Brain microvascular endothelial cell (primary cell): ENCODE measurements at regions not wholly inside any gene's neighbourhood (a gene's known extent, or its start where the extent isn't known, plus 50 kb on each side); places are given as distances from the start of the nearest gene placed in this dataset.

Source experiments
- DNase-seq: peaks from one replicate; pipeline ENCODE4 v3.0.0-alpha.2; 2020
- H3K27ac ChIP-seq: fragments of 250-450 bp; sonication (Bioruptor Pico); 2 replicates; pipeline ENCODE4 v1.5.1; 2020; ENCODE audit warnings: mild to moderate bottlenecking, moderate library complexity
- H3K27me3 ChIP-seq: fragments of 250-450 bp; sonication (Bioruptor Pico); replicated peaks from 2 replicates; pipeline ENCODE4 v1.5.1; 2020; ENCODE audit warnings: mild to moderate bottlenecking
- H3K36me3 ChIP-seq: fragments of 250-450 bp; sonication (Bioruptor Pico); replicated peaks from 2 replicates; pipeline ENCODE4 v1.5.1; 2020; ENCODE audit warnings: mild to moderate bottlenecking
- H3K4me3 ChIP-seq: 2 replicates; pipeline ENCODE4 v1.5.1; 2011; ENCODE audit warnings: low read depth, mild to moderate bottlenecking, control low read depth, low read length, moderate library complexity
- CTCF ChIP-seq: IDR thresholded peaks from 2 replicates; pipeline ENCODE4 v1.5.1; 2011; ENCODE audit warnings: low read depth, mild to moderate bottlenecking, moderate library complexity, low read length, control low read depth, inconsistent platforms; ENCODE audit errors: missing control alignments
- in situ Hi-C: cut with HindIII; loops from 2 replicates; pipeline ENCODE4 v1.10.0; 2017; ENCODE audit warnings: low sequenced_read_pairs, low pct_ligation_motif_present

GRCh38 chr4:79798047-79798446 lies 275.0 kb downstream of the ANTXR2 start:
- no peaks in the 10 kb centered on the region for H3K36me3 ChIP-seq
- no peak overlapping the region for H3K4me3 ChIP-seq
- in situ Hi-C loops: no loop called here
- no peak for DNase-seq
- no peak for TF ChIP-seq CTCF
- H3K27ac ChIP-seq: no peak overlapping the region
- no peaks in the 10 kb centered on the region for H3K27me3 ChIP-seq

GRCh38 chr4:79796948-79797347 lies 276.1 kb downstream of the ANTXR2 start:
- H3K27ac ChIP-seq: no peak overlapping the region
- TF ChIP-seq CTCF: no peak
- DNase-seq: no peak
- no peak overlapping the region for H3K4me3 ChIP-seq
- no peaks in the 10 kb centered on the region for H3K27me3 ChIP-seq
- H3K36me3 ChIP-seq: no peaks in the 10 kb centered on the region
- in situ Hi-C loops: no loop called here

- in situ Hi-C loops: no loop called here
- DNase-seq: no peak
- Histone ChIP-seq H3K27me3 (no peaks in the 10 kb centered on the region), H3K36me3 (no peaks in the 10 kb centered on the region), H3K27ac (no peak overlapping the region), H3K4me3 (no peak overlapping the region)
- TF ChIP-seq CTCF: no peak
These were observed 284.1 kb downstream of the ANTXR2 start for GRCh38 chr4:79788884-79789283.

- Histone ChIP-seq H3K4me3 (no peak overlapping the region), H3K27ac (no peak overlapping the region), H3K27me3 (no peaks in the 10 kb centered on the region), H3K36me3 (no peaks in the 10 kb centered on the region)
- in situ Hi-C loops: no loop called here
- TF ChIP-seq CTCF: no peak
- DNase-seq: no peak
These were observed 292.9 kb downstream of the ANTXR2 start for GRCh38 chr4:79780129-79780528.

GRCh38 chr4:79772510-79772909 lies 300.5 kb downstream of the ANTXR2 start:
- no peak overlapping the region for H3K27ac ChIP-seq
- no peaks in the 10 kb centered on the region for H3K36me3 ChIP-seq
- no peak overlapping the region for H3K4me3 ChIP-seq
- H3K27me3 ChIP-seq: no peaks in the 10 kb centered on the region
- in situ Hi-C loops: no loop called here
- no peak for DNase-seq
- TF ChIP-seq CTCF: no peak

- H3K36me3 ChIP-seq: no peaks in the 10 kb centered on the region
- no peak overlapping the region for H3K4me3 ChIP-seq
- H3K27ac ChIP-seq: no peak overlapping the region
- no peak for TF ChIP-seq CTCF
- DNase-seq: no peak
- in situ Hi-C loops: no loop called here
- H3K27me3 ChIP-seq: no peaks in the 10 kb centered on the region
These were observed 308.9 kb downstream of the ANTXR2 start for GRCh38 chr4:79764120-79764519.
